ENCODE measurements at regions not wholly inside any gene's neighbourhood (a gene's known extent, or its start where the extent isn't known, plus 50 kb on each side); places are given as distances from the start of the nearest gene placed in this dataset.
"Not testable (repeated sequence)": the region's sequence is repeated elsewhere in the genome, so short reads cannot be mapped to it uniquely, and the experiment has no call there.

DNA sequence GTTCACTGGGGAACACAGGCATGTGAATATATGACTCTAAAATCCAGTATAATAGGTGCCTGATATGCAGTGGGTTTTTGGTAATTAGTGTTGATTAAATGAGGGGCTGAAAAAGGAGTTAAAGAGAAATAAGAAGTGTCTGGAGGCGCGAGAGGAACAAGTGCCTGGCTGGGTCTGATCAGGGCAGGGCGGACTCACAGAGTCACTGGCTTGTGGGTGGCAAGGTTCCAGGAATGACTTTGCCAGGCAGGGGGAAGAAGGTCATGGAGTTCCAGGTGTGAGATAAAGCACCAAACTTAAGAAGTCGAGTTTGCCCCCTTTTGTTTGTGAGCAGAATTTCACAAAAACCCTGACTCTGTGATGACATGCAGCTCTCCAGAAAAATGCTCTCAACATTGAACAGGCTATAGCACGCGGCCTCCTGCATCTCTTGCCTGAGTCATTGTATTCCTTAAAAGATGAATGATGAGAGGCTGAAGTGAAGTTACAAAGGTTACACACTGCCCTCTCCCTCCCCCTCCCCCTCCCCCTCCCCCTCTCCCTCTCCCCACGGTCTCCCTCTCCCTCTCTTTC, 63.0 kb upstream of the LMCD1 start:
- no peak overlapping the region for H3K27ac Mint-ChIP-seq
- ChIA-PET POLR2A (no interaction called here), CTCF (no interaction called here)
- no peaks in the 10 kb centered on the region for H3K36me3 Mint-ChIP-seq (ENCODE audit: low read depth)
- no peaks in the 10 kb centered on the region for H3K9me3 Mint-ChIP-seq (ENCODE audit: insufficient read depth)
- no peaks in the 10 kb centered on the region for H3K4me1 Mint-ChIP-seq (ENCODE audit: low read depth)
- ATAC-seq, result no peak
- peaks cover 2% of the 10 kb centered on the region for H3K27me3 Mint-ChIP-seq (ENCODE audit: low read depth)
- H3K4me3 Mint-ChIP-seq, result no peak overlapping the region
- DNase-seq, result no peak

DNA sequence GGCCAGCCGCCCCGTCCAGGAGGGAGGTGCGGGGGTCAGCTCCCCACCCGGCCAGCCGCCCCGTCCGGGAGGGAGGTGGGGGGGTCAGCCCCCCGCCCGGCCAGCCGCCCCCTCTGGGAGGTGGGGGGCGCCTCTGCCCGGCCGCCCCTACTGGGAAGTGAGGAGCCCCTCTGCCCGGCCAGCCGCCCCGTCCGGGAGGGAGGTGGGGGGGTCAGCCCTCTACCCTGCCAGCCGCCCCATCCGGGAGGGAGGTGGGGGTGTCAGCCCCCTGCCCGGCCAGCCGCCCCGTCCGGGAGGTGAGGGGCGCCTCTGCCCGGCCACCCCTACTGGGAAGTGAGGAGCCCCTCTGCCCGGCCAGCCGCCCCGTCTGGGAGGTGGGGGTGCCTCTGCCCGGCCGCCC, 61.5 kb upstream of the LMCD1 start:
- H3K27ac Mint-ChIP-seq; POLR2A ChIA-PET; CTCF ChIA-PET; H3K9me3 Mint-ChIP-seq (ENCODE audit: insufficient read depth); ATAC-seq; H3K4me3 Mint-ChIP-seq; DNase-seq; H3K27me3 Mint-ChIP-seq (ENCODE audit: low read depth); H3K4me1 Mint-ChIP-seq (ENCODE audit: low read depth); H3K36me3 Mint-ChIP-seq (ENCODE audit: low read depth): not testable (repeated sequence)

DNA sequence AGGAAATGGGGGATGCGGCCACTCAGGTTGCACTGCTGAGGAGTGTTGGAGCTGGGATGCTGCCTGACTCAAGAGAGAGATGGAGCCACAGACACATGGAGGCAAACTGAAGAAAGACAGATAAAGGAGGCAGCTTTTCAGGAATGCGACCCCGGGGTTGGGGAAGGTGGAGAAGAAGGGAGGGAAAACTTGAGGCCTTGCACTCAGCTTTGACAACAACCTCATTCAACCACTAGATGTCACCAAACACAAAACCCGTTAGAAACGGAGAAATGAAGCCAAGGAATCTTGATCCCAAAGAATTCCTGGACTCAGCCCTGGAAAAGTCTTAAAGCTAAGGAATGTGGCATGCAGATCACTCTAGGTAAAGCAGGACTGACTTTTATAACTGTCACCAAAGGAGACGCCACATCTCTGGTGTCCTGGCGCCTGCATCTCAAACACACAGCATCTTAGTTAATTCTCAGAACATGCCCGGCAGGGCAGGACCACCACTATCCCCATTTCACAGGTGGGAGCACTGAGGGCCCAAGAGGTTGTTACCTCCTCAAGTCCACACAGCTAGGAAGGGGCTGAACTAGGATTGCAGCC, 59.6 kb upstream of the LMCD1 start:
- Mint-ChIP-seq H3K9me3 (ENCODE audit: insufficient read depth) (no peaks in the 10 kb centered on the region), H3K4me3 (no peak overlapping the region), H3K4me1 (ENCODE audit: low read depth) (no peaks in the 10 kb centered on the region), H3K27me3 (ENCODE audit: low read depth) (peaks cover 2% of the 10 kb centered on the region), H3K36me3 (ENCODE audit: low read depth) (no peaks in the 10 kb centered on the region), H3K27ac (no peak overlapping the region)
- ATAC-seq (no peak), DNase-seq (no peak)
- CTCF ChIA-PET, result interaction anchor here (0.9 to 1.1 kb wide), 3 partner anchors 50 to 180 kb away, joined by 3 read pairs; no protein-coding TSS in a partner anchor
- POLR2A ChIA-PET, result no interaction called here

DNA sequence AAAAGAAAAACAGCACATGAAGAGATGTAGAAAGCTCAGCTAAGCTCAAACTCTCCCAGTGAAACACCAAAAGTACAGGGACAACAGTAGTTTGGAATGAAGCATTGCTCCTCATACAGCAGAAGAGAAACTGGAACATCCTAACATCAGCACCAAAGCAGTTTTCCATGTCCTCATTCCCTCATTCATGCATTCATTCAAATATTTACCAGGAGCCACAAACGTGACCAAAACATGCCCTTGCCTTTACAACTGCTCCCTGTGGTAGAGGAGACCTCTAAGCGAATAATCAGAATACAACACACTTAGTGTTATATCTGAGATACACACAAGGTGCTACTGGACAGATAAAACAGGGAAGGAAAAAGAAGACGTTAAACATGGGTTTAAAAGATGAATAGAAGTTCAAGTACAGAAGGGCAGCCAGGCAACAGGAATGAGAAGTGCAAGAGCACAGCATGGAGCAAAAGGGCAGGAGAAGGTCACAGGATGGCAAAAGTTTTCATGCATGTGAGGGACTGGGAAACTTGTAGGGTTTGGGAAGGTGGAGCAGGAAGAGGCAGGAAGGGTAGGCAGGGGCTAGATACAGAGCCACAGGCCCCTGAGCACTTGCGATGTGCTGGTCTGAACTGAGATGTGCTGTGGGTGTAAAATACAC, 58.5 kb upstream of the LMCD1 start:
- ATAC-seq, result no peak
- no peaks in the 10 kb centered on the region for H3K36me3 Mint-ChIP-seq (ENCODE audit: low read depth)
- no peak overlapping the region for H3K4me3 Mint-ChIP-seq
- H3K27ac Mint-ChIP-seq, result no peak overlapping the region
- H3K9me3 Mint-ChIP-seq (ENCODE audit: insufficient read depth), result no peaks in the 10 kb centered on the region
- CTCF ChIA-PET, result no interaction called here
- no peak for DNase-seq
- peaks cover 2% of the 10 kb centered on the region for H3K27me3 Mint-ChIP-seq (ENCODE audit: low read depth)
- POLR2A ChIA-PET, result no interaction called here
- no peaks in the 10 kb centered on the region for H3K4me1 Mint-ChIP-seq (ENCODE audit: low read depth)

DNA sequence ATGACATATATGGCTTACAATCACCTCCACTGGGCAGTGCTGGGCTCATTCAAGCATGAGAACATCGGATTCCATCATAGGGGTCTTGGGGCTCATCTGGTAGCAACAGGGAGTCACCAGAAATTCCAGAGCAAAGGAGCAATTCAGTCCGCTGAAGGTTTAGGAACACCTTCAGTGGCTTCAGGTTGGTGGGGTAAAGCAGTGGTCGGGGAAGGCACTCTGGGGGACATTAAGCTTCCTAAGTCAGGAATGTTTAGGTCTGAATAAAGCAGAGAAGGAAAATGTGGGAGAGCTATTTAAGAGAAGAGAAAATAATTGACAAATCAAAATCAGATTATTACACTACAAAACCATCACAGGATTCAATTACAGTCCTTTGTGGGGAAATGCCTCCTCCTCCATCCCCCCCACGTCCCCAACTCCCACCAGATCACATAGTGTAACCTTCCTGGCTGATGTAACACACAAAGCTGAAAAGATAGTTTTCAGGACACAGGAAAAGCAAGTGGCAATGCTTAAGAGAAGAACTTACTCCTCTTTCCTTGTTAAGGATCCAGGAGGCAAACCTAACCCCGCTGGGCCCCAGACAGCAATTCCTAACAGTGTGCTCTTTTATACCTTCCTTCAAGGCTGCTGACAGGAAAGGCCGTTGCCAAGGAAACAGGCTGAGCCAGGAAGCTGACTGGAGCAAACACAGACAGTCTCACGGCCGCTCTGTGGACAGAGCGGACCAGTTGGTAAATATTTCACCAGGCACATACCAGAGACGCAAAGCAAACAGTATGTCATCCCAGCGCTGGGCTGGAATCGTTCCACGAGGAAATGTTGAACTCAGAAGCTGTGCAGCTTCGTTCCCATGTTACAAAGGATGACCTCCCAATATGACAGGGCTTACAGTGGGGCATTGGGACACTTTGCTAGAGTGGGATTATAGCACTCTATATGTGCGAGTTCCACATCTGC, 57.5 kb upstream of the LMCD1 start:
- DNase-seq (no peak), ATAC-seq (no peak)
- CTCF ChIA-PET, result no interaction called here
- Mint-ChIP-seq H3K9me3 (ENCODE audit: insufficient read depth) (no peaks in the 10 kb centered on the region), H3K4me1 (ENCODE audit: low read depth) (no peaks in the 10 kb centered on the region), H3K36me3 (ENCODE audit: low read depth) (no peaks in the 10 kb centered on the region), H3K27me3 (ENCODE audit: low read depth) (peaks cover 2% of the 10 kb centered on the region), H3K27ac (no peak overlapping the region), H3K4me3 (no peak overlapping the region)
- POLR2A ChIA-PET, result no interaction called here

DNA sequence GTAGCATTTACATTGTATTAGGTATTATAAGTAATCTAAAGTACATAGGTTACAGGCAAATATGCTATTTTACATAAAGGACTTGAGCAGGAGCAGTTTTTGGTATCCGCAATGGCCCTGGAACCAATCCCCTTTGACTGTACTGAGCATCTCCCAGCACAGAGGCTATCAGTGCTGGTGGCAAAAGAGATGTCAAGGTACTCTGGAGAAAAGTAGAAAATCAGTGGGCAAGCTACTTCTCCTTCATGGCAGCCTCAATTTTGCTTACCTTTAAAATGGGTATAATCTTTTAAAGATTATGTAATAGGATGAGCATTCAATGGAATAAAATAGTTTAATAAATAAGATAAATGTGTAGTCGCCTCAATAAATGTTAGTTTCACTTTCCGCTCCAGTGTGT, 56.7 kb upstream of the LMCD1 start:
- Mint-ChIP-seq H3K36me3 (ENCODE audit: low read depth) (no peaks in the 10 kb centered on the region), H3K4me1 (ENCODE audit: low read depth) (no peaks in the 10 kb centered on the region), H3K27me3 (ENCODE audit: low read depth) (peaks cover 2% of the 10 kb centered on the region), H3K4me3 (no peak overlapping the region), H3K27ac (no peak overlapping the region), H3K9me3 (ENCODE audit: insufficient read depth) (no peaks in the 10 kb centered on the region)
- ChIA-PET POLR2A (no interaction called here), CTCF (no interaction called here)
- ATAC-seq, result no peak
- no peak for DNase-seq

DNA sequence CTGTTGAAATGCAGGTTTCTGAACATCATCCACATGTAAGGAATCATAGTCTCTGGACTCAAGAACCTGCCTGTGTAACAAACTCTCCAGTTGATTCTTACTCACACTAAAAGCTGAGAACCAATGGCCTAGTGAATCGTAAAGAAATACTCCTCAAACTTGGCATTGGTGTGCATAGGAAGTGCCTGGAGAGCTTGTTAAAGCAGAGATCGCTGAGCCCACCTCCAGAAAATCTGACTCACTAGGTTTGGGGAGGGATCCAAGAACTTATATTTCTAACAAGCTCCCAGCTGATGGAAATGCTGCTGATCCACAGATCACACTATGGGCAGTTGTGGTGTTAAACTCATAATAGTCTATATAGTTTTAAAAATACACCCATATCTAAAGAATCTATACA, 55.8 kb upstream of the LMCD1 start:
- CTCF ChIA-PET, result no interaction called here
- ATAC-seq, result no peak
- no peaks in the 10 kb centered on the region for H3K9me3 Mint-ChIP-seq (ENCODE audit: insufficient read depth)
- no peak for DNase-seq
- no peaks in the 10 kb centered on the region for H3K36me3 Mint-ChIP-seq (ENCODE audit: low read depth)
- H3K4me1 Mint-ChIP-seq (ENCODE audit: low read depth), result no peaks in the 10 kb centered on the region
- POLR2A ChIA-PET, result no interaction called here
- H3K27ac Mint-ChIP-seq, result no peak overlapping the region
- H3K27me3 Mint-ChIP-seq (ENCODE audit: low read depth), result peaks cover 2% of the 10 kb centered on the region
- H3K4me3 Mint-ChIP-seq, result no peak overlapping the region

DNA sequence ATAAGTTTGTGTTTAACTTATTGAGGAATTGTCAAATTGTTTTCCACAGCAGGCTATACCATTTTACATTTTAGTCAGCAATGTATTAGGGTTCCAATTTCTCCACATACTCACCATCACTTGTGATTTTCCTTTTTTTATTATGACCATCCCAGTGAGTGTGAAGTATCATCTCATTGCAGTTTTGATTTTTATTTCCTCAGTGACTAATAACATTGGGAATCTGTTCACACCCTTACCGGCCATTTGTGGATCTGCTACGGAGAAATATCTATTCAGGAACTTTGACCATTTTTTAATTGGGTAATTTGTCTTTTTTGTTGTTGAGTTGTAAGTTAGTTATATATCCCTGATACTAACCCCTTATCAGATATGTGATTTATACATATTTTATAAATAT, 54.8 kb upstream of the LMCD1 start:
- ATAC-seq, result no peak
- ChIA-PET CTCF (no interaction called here), POLR2A (no interaction called here)
- no peaks in the 10 kb centered on the region for H3K36me3 Mint-ChIP-seq (ENCODE audit: low read depth)
- no peak overlapping the region for H3K27ac Mint-ChIP-seq
- H3K9me3 Mint-ChIP-seq (ENCODE audit: insufficient read depth), result no peaks in the 10 kb centered on the region
- H3K27me3 Mint-ChIP-seq (ENCODE audit: low read depth), result peaks cover 2% of the 10 kb centered on the region
- H3K4me1 Mint-ChIP-seq (ENCODE audit: low read depth), result no peaks in the 10 kb centered on the region
- H3K4me3 Mint-ChIP-seq, result no peak overlapping the region
- no peak for DNase-seq

DNA sequence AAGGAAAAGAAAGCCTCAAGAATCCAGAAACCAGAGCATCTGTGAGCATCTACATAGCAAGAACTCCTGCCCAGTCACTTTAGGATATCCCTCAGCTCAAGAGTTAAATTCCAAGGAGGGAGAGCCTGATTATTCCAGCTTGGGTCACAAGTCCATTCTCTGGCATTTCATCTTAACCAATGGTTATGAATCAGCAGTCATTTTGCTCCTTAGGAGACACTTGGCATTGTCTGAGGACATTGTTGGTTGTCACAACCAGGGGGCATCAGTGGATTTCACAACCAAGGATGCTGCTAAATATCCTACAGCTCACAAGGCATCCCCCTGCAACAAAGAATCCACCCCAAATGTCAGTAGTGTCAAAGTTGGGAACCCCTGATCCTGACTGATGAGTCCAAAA, 51.0 kb upstream of the LMCD1 start:
- H3K9me3 Mint-ChIP-seq (ENCODE audit: insufficient read depth), result no peaks in the 10 kb centered on the region
- H3K36me3 Mint-ChIP-seq (ENCODE audit: low read depth), result no peaks in the 10 kb centered on the region
- no peak for DNase-seq
- peaks cover 2% of the 10 kb centered on the region for H3K27me3 Mint-ChIP-seq (ENCODE audit: low read depth)
- H3K4me1 Mint-ChIP-seq (ENCODE audit: low read depth), result no peaks in the 10 kb centered on the region
- no peak overlapping the region for H3K27ac Mint-ChIP-seq
- CTCF ChIA-PET, result no interaction called here
- POLR2A ChIA-PET, result no interaction called here
- ATAC-seq, result no peak
- no peak overlapping the region for H3K4me3 Mint-ChIP-seq

DNA sequence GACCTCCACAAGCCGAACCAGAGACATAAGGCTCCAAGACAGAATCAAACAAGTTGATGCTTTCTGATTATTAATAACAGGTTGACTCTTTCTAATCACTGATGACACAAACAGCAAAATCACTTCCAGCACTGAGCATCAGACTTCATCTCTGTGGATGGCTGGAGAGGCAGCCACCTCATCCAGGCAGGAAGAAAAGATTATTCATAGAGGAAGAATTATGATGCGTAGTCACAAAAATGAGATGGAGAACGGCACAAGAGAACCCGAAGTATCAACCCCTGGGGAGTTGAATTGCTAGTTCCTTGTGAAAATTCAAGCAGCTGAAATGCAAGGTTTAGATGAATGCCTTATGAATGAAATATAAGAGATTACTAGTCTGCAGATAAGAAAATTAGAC, 49.9 kb upstream of the LMCD1 start:
- ATAC-seq, result no peak
- H3K9me3 Mint-ChIP-seq (ENCODE audit: insufficient read depth), result no peaks in the 10 kb centered on the region
- no peaks in the 10 kb centered on the region for H3K36me3 Mint-ChIP-seq (ENCODE audit: low read depth)
- ChIA-PET CTCF (no interaction called here), POLR2A (no interaction called here)
- no peak overlapping the region for H3K27ac Mint-ChIP-seq
- H3K4me3 Mint-ChIP-seq, result no peak overlapping the region
- no peak for DNase-seq
- peaks cover 2% of the 10 kb centered on the region for H3K27me3 Mint-ChIP-seq (ENCODE audit: low read depth)
- no peaks in the 10 kb centered on the region for H3K4me1 Mint-ChIP-seq (ENCODE audit: low read depth)

Data from activated CD8-positive, alpha-beta T cell treated with anti-CD3 and anti-CD28 coated beads, Interleukin-2, amount 10 ng/mL, durations not matched to agents 7 days and 5 days (primary cell).